Aorta (tissue), 5 donors: ENCODE measurements at regions not wholly inside any gene's neighbourhood (a gene's known extent, or its start where the extent isn't known, plus 50 kb on each side); places are given as distances from the start of the nearest gene placed in this dataset.

ENCODE experiments used
- ATAC-seq: fragments of 200-7000 bp; cut with Tn5 transposase; one replicate; pipeline ENCODE4 v1.9.1; 2022; ENCODE audit warnings: moderate library complexity; ENCODE audit not compliant: low FRiP score
- DNase-seq, 2 donors: peaks; one replicate each; pipeline ENCODE4 v3.0.0-alpha.2; 2020
- H3K27ac ChIP-seq, 2 donors: one replicate each; pipeline ENCODE4 v1.5.1; 2013; ENCODE audit warnings: low read length in 2 of 2, mild to moderate bottlenecking in 2 of 2, moderate library complexity in 2 of 2, control low read depth in 1 of 2, inconsistent platforms in 1 of 2, low read depth in 1 of 2
- H3K27me3 ChIP-seq, 2 donors: one replicate each; pipeline ENCODE4 v1.6.1; 2013; ENCODE audit warnings: control low read depth in 1 of 2, low read length in 1 of 2, mild to moderate bottlenecking in 1 of 2, moderate library complexity in 1 of 2; ENCODE audit not compliant: insufficient read depth in 2 of 2, control insufficient read depth in 1 of 2
- H3K36me3 ChIP-seq, 2 donors: one replicate each; pipeline ENCODE4 v1.6.1; 2013; ENCODE audit warnings: control low read depth in 1 of 2, low read length in 1 of 2, mild to moderate bottlenecking in 1 of 2; ENCODE audit not compliant: insufficient read depth in 2 of 2, control insufficient read depth in 1 of 2
- H3K4me1 ChIP-seq, 2 donors: one replicate each; pipeline ENCODE4 v1.6.1; 2013; ENCODE audit warnings: low read length in 2 of 2, control low read depth in 1 of 2, mild to moderate bottlenecking in 1 of 2, moderate library complexity in 1 of 2; ENCODE audit not compliant: insufficient read depth in 2 of 2, control insufficient read depth in 1 of 2
- H3K4me3 ChIP-seq, 2 donors: one replicate each; pipeline ENCODE4 v1.5.1; 2013; ENCODE audit warnings: low read length in 2 of 2, control low read depth in 1 of 2, mild to moderate bottlenecking in 1 of 2
- H3K9me3 ChIP-seq: one replicate; pipeline ENCODE4 v1.6.1; 2013; ENCODE audit warnings: mild to moderate bottlenecking, low read length; ENCODE audit not compliant: control insufficient read depth
- WGBS, 2 donors: extraction: QIAGEN DNeasy Blood & Tissue Kit; methylation state at CpG; one replicate each; pipeline ENCODE4 v1.1.7; 2013; 5-methylcytosine and 5-hydroxymethylcytosine counted together
- intact Hi-C, 2 donors: fragments of 100-400 bp; cut with DNase I; formaldehyde crosslinking; loops; one replicate each; pipeline versions ENCODE4 v1.14.2 to v1.15.0; 2022
- donor health status: healthy with polysubstance abuse.
- donor health status: Bipolar disorder and iron deficiency.
- donor health status: DM: no; HTN: no; CAD: no.
- donor health status: DM: no; HTN: no; CAD: no.
- donor health status: DM: yes; HTN: yes; CAD: no.

DNA sequence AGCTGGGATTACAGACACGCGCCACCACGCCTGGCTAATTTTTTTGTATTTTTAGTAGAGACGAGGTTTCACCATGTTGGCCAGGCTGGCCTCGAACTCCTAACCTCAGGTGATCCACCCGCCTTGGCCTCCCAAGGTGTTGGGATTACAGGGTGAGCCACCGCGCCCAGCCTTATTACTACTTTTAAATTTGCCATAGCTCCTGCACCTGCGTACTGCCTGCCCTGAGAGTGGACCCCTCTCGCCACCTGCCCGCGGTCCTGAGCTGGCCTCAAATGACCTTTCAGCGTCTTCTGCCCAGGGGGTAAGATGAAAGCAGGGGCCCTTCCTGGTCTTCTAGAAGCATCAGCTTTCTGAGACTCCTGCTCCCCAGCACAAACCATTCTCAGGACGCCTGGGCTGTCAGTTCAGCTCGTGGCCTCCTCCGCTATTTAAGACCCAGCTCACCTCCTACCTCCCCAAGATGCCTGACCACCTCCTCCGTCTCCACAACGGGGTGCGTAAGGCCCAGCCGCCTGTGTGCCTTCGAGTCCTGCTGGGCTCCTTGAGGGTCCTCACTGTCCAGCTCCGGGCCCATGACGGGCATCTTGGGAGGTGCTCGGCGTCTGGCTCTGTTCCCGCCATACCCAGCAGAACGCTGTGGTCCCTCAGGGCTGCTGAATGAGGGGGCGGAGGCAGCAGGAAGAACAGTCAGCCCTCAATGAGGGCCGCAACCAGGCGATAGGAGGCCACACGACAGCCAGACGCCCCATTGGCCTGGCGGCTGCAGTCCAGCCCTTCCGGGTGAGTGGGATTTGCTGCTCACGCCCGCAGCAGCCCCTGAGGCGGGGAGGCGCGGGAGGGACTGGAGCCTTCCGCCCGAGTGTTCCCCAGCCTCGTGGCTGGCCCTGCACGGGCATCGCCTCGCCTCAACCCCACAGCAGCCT is 266.6 kb downstream of the TFCP2L1 start:
- intact Hi-C loops = no loop called here
- Histone ChIP-seq H3K4me3 (no peak overlapping the region), H3K4me1 (no peaks in the 10 kb centered on the region), H3K36me3 (no peaks in the 10 kb centered on the region), H3K9me3 (no peaks in the 10 kb centered on the region), H3K27me3 (no peaks in the 10 kb centered on the region), H3K27ac (no peak overlapping the region)
- DNase-seq = peak; percentile 58 to 85
- ATAC-seq = peak; percentile 62
- 50 to 57% methylated on average over 45 of the region's 45 CpGs for WGBS, 2 donors

- Histone ChIP-seq H3K36me3 (no peaks in the 10 kb centered on the region), H3K4me1 (no peaks in the 10 kb centered on the region), H3K4me3 (no peak overlapping the region), H3K27me3 (no peaks in the 10 kb centered on the region), H3K27ac (no peak overlapping the region), H3K9me3 (no peaks in the 10 kb centered on the region)
- intact Hi-C loops = no loop called here
- peak; percentile 61 for ATAC-seq
- WGBS, 2 donors = 60% methylated on average over 12 of the region's 12 CpGs
- DNase-seq = no peak
These were observed 265.9 kb downstream of the TFCP2L1 start for GRCh38 chr2:121019071-121019470.

- DNase-seq (no peak), ATAC-seq (no peak)
- Histone ChIP-seq H3K4me3 (no peak overlapping the region), H3K27ac (no peak overlapping the region), H3K27me3 (no peaks in the 10 kb centered on the region), H3K36me3 (no peaks in the 10 kb centered on the region), H3K4me1 (no peaks in the 10 kb centered on the region), H3K9me3 (no peaks in the 10 kb centered on the region)
- intact Hi-C loops = no loop called here
- WGBS, 2 donors = 87 to 92% methylated on average over 7 of the region's 7 CpGs
These were observed 265.2 kb downstream of the TFCP2L1 start for GRCh38 chr2:121019756-121020155.

GRCh38 chr2:121021685-121022084 is 263.3 kb downstream of the TFCP2L1 start:
- H3K4me1 ChIP-seq = no peaks in the 10 kb centered on the region
- intact Hi-C loops = no loop called here
- H3K4me3 ChIP-seq = no peak overlapping the region
- no peaks in the 10 kb centered on the region for H3K27me3 ChIP-seq
- ATAC-seq (no peak), DNase-seq (no peak)
- 35% methylated on average over 7 of the region's 7 CpGs for WGBS, 2 donors
- H3K9me3 ChIP-seq = no peaks in the 10 kb centered on the region
- H3K27ac ChIP-seq = no peak overlapping the region
- no peaks in the 10 kb centered on the region for H3K36me3 ChIP-seq

- ATAC-seq = no peak
- 60 to 70% methylated on average over 1 of the region's 1 CpG for WGBS, 2 donors
- H3K4me1 ChIP-seq = no peaks in the 10 kb centered on the region
These were observed 256.4 kb downstream of the TFCP2L1 start for GRCh38 chr2:121028577-121028976.

GRCh38 chr2:121030523-121030922 is 254.5 kb downstream of the TFCP2L1 start:
- H3K27ac ChIP-seq = no peak overlapping the region
- no peak for DNase-seq
- WGBS, 2 donors = 89 to 95% methylated on average over 3 of the region's 3 CpGs
- H3K27me3 ChIP-seq = no peaks in the 10 kb centered on the region
- no peaks in the 10 kb centered on the region for H3K4me1 ChIP-seq
- H3K36me3 ChIP-seq = no peaks in the 10 kb centered on the region
- no peak for ATAC-seq
- H3K4me3 ChIP-seq = no peak overlapping the region
- no peaks in the 10 kb centered on the region for H3K9me3 ChIP-seq
- intact Hi-C loops = no loop called here

More at GRCh38 chr2:121028577-121028976, 256.4 kb downstream of the TFCP2L1 start:
- intact Hi-C loops = no loop called here
- DNase-seq = no peak
- Histone ChIP-seq H3K36me3 (no peaks in the 10 kb centered on the region), H3K27ac (no peak overlapping the region), H3K4me3 (no peak overlapping the region), H3K27me3 (no peaks in the 10 kb centered on the region), H3K9me3 (no peaks in the 10 kb centered on the region)

GRCh38 chr2:121031568-121032340 is 253.2 kb downstream of the TFCP2L1 start:
- Histone ChIP-seq H3K4me3 (no peak overlapping the region), H3K4me1 (no peaks in the 10 kb centered on the region), H3K36me3 (no peaks in the 10 kb centered on the region), H3K27me3 (no peaks in the 10 kb centered on the region), H3K27ac (no peak overlapping the region), H3K9me3 (no peaks in the 10 kb centered on the region)
- DNase-seq (no peak), ATAC-seq (peak; percentile 22)
- intact Hi-C loops = no loop called here
- WGBS, 2 donors = 96 to 97% methylated on average over 12 of the region's 12 CpGs

DNA sequence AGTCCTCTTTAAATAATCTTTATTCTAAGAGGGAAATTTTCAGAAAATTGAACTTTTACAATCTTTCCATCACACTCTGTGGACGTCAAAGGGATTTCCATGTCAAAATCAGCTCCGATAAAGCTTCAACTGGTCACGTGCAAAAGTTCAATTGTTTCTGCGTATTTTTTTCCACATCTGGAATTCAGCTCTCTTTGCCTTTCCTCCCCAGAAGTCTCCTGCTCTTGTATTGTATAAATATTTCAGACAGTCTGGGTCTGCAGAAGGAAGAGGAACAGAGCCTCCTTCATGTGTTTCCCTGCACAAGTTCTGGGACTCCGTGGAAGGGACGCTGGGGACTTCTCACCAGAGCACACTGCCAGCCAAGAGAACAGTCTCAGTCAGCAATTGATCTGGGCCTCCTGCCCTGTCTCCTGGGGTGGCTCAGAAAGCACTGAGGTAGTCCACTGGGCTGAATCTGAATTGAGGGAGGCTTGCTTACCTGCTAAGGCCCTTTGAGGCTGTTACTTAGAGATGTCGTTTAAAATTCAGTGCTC is 251.5 kb downstream of the TFCP2L1 start:
- ATAC-seq (no peak), DNase-seq (no peak)
- no peak overlapping the region for H3K4me3 ChIP-seq
- no peaks in the 10 kb centered on the region for H3K36me3 ChIP-seq
- no peaks in the 10 kb centered on the region for H3K4me1 ChIP-seq
- no peaks in the 10 kb centered on the region for H3K9me3 ChIP-seq
- H3K27ac ChIP-seq = no peak overlapping the region
- 80 to 88% methylated on average over 7 of the region's 7 CpGs for WGBS, 2 donors
- intact Hi-C loops = no loop called here
- H3K27me3 ChIP-seq = no peaks in the 10 kb centered on the region
